Esophagus (tissue), 2 donors: ENCODE measurements at regions not wholly inside any gene's neighbourhood (a gene's known extent, or its start where the extent isn't known, plus 50 kb on each side); places are given as distances from the start of the nearest gene placed in this dataset.

Experiments
- H3K27ac ChIP-seq, 2 donors: one replicate each; pipeline ENCODE4 v1.5.1; 2013; ENCODE audit warnings: low read depth in 2 of 2, mild to moderate bottlenecking in 2 of 2, inconsistent platforms in 1 of 2, low read length in 1 of 2, moderate library complexity in 1 of 2
- H3K27me3 ChIP-seq, 2 donors: one replicate each; pipeline ENCODE4 v1.6.1; 2013; ENCODE audit warnings: low read length in 2 of 2, control low read depth in 1 of 2, mild to moderate bottlenecking in 1 of 2; ENCODE audit not compliant: insufficient read depth in 2 of 2, control insufficient read depth in 1 of 2
- H3K36me3 ChIP-seq, 2 donors: one replicate each; pipeline ENCODE4 v1.6.1; 2013; ENCODE audit warnings: low read length in 1 of 2; ENCODE audit not compliant: control insufficient read depth in 2 of 2, insufficient read depth in 2 of 2
- H3K4me1 ChIP-seq, 2 donors: one replicate each; pipeline ENCODE4 v1.6.1; 2013; ENCODE audit warnings: low read length in 1 of 2; ENCODE audit not compliant: control insufficient read depth in 2 of 2, insufficient read depth in 2 of 2
- H3K4me3 ChIP-seq, 2 donors: one replicate each; pipeline ENCODE4 v1.5.1; 2013; ENCODE audit warnings: low read length in 2 of 2, mild to moderate bottlenecking in 2 of 2, low read depth in 1 of 2, moderate library complexity in 1 of 2
- H3K9me3 ChIP-seq, 2 donors: one replicate each; pipeline ENCODE4 v1.6.1; 2013; ENCODE audit warnings: mild to moderate bottlenecking in 2 of 2, low read depth in 1 of 2, low read length in 1 of 2, moderate library complexity in 1 of 2; ENCODE audit not compliant: control insufficient read depth in 2 of 2, insufficient read depth in 1 of 2
- WGBS, 2 donors: extraction: QIAGEN DNeasy Blood & Tissue Kit; methylation state at CpG; one replicate each; pipeline ENCODE4 v1.1.7; 2013; 5-methylcytosine and 5-hydroxymethylcytosine counted together
- donor health status: healthy with polysubstance abuse.
- donor health status: Bipolar disorder and iron deficiency.

DNA sequence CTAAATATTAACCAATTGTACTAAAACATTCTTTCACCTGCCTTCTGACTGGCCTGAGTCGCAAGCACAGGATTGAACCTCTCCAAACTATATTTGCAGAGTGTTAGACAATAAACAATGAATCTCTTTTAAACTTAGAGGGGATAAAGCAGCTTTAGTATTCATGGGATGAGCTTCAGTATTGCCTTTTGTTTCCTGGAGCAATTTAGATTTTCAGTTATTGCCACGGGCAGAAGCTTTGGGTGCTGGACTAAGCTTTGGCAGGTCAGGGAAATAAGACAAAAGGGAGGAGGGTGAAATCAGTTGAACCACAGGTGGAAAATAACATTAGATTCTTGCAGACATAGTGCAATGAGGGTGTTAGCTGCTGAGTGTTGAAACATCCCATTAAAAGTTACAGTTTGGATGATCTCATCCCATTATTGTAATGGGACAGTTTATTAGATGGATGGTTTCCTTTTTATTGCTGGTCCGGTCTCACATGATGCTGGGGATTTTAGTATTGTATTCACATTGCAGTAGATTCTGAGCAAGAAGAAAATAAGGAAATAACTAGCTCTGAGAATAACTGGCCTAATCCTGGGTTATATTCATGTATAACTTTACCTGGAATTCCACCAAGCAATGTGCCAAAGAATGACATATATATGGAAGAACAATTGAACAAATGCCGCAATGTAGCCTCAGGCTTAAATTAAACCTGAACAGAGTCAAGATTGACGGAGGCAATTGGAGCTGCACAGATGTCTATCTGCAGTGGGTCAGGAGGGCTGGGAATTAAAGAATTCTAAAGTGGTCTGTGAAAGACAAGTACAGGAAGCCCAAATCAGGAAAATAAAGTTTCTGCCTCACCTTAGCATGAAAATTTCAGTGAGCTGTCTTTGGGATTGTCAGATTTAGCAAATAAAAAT lies 1092.8 kb upstream of the SEL1L start:
- Histone ChIP-seq H3K36me3 (no peaks in the 10 kb centered on the region), H3K4me1 (no peaks in the 10 kb centered on the region), H3K4me3 (no peak overlapping the region), H3K27me3 (peaks cover 0 to 3% of the 10 kb centered on the region in 2 donors), H3K27ac (no peak overlapping the region), H3K9me3 (peaks cover 0 to 6% of the 10 kb centered on the region in 2 donors)
- WGBS, 2 donors: 43 to 50% methylated on average over 5 of the region's 5 CpGs

DNA sequence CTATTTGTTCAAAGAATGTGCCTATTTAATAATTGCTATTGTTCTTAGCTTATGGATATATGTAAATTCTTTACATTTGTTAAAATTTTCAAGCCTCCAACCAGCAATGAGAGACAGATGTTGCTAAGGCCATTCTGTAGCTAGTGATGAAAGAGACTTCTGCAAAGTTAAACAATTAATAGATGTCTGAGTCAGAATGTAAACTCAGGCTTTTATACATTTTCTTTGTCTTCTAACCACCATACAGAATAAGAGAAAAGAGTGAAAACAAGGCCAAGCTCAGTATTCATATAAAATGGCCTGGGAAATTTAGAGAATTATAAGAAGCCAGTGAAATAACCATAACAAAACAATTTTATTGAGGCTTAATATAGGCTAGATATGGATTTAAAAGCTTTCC lies 1102.3 kb upstream of the SEL1L start:
- Histone ChIP-seq H3K27me3 (no peaks in the 10 kb centered on the region), H3K4me1 (no peaks in the 10 kb centered on the region), H3K36me3 (no peaks in the 10 kb centered on the region), H3K4me3 (no peak overlapping the region), H3K27ac (no peak overlapping the region), H3K9me3 (peaks cover 0 to 3% of the 10 kb centered on the region in 2 donors)

DNA sequence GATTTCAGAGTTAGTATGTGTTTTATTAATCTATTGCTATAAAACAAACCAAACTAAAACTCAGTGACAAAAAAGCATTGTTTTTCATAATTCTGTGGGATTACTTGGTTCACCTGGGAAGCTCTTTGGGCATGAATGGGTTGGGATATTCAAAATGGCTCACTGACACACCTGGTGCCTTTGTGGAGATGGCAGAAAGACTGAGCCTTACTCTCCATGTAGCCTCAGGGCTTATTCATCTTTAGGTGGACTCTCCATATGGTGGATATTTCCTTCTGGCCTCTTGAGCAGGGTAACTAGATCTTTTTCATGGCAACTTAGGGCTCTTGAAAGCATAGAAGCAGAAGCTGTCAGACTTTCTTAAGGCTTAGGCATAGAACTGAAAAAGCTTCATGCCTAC lies 1102.8 kb upstream of the SEL1L start:
- H3K36me3 ChIP-seq: no peaks in the 10 kb centered on the region
- no peak overlapping the region for H3K4me3 ChIP-seq
- H3K9me3 ChIP-seq: peaks cover 0 to 3% of the 10 kb centered on the region in 2 donors
- H3K27ac ChIP-seq: no peak overlapping the region
- no peaks in the 10 kb centered on the region for H3K4me1 ChIP-seq
- H3K27me3 ChIP-seq: no peaks in the 10 kb centered on the region

DNA sequence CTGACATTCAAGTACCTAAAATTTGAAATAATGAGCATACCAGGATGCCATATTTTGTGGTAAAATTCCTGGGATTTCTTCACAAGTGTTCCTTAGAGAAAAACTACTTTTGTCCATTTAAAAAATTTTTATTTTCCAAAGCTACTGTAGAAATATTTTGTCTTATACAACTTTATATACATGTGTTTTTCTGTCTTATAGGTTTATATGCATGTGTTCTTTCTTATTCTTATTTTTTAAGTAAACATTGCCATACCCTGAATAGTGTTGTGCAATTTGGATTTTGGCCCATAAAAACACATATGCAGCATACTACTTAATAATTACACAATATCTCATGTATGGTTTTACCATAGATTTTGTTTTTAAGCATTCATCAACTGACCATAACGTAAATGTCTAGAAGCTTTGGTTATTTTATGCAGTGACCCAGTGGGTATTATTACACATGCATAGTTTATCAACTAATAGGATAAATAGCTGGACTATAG lies 1107.4 kb upstream of the SEL1L start:
- 62 to 68% methylated on average over 1 of the region's 1 CpG for WGBS, 2 donors
- Histone ChIP-seq H3K4me1 (no peaks in the 10 kb centered on the region), H3K27ac (no peak overlapping the region), H3K27me3 (no peaks in the 10 kb centered on the region), H3K4me3 (no peak overlapping the region), H3K36me3 (no peaks in the 10 kb centered on the region), H3K9me3 (no peaks in the 10 kb centered on the region)

DNA sequence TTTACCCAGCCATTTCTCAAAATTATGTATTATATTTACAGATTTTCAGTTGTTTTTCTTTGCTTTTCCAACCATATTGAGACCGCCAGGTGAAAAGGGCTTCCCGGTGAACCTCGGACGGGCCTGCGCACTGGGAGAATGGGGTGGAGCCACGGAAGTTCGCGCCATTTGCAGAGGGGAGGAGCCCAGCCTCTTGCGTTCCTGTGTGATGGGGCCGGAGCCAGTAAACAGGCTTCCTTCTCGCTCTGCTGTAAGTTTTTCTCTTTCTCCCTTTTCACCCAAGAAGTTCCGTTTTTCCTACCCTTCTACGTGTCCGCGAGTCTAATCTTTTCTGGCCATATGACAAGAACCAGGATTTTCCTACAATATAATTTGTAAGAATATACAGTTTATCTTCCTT lies 1108.8 kb upstream of the SEL1L start:
- 84 to 87% methylated on average over 15 of the region's 15 CpGs for WGBS, 2 donors
- Histone ChIP-seq H3K4me3 (no peak overlapping the region), H3K27ac (no peak overlapping the region), H3K36me3 (no peaks in the 10 kb centered on the region), H3K9me3 (no peaks in the 10 kb centered on the region), H3K27me3 (no peaks in the 10 kb centered on the region), H3K4me1 (no peaks in the 10 kb centered on the region)

DNA sequence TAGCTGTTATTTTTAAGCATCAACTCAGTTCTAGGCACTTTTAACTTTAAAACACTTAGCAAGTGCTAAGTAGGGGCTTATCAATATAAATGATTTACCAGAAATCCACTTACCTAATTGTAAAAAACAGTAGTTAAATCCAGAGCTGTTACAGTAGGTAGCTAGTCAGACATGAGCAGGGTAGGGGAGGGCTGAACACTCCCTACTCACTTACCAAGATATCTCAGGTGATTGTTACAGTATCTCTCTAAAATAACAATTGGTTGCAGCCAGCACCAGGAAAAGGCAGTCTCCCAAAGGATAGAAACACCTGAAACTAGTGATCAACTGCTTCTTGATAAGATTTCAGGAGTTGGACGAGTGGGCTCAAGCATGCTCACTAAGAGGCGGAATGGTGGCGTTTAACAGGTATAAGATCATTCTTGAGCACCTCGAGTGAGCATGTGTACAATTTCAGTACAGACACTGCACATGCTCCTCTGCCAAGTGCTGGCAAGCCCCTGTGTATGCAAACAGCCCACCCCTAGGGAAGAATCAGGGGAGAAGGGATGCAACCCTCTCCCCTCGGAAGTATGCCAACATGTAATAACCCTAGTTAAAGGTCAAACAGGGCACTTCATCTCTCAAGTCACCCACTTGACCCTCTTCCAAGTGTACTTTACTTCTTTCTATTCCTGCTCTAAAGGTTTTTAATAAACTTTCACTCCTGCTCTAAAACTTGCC lies 1113.6 kb upstream of the SEL1L start:
- H3K27ac ChIP-seq: no peak overlapping the region
- no peaks in the 10 kb centered on the region for H3K4me1 ChIP-seq
- no peaks in the 10 kb centered on the region for H3K36me3 ChIP-seq
- 77 to 80% methylated on average over 5 of the region's 5 CpGs for WGBS, 2 donors
- no peaks in the 10 kb centered on the region for H3K27me3 ChIP-seq
- H3K9me3 ChIP-seq: no peaks in the 10 kb centered on the region
- H3K4me3 ChIP-seq: no peak overlapping the region

DNA sequence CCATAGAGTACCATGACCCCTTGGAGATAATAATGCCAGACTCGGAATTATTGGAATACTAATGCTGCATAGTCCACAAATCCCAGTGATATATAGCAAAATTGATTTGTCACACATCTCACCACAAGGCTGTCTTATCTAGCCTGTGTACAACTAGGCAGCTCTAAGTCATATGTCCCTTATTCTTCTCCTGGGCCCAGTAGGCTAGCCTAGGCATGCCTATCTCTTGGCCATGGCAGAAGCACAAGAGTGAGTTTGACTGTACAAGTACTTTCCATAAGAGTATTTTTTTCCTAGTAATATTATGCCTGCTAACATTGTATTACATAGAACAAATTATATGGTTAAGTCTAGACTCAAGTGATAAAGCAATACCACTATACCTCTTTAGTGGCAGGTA lies 1122.1 kb upstream of the SEL1L start:
- no peak overlapping the region for H3K4me3 ChIP-seq
- 64 to 81% methylated on average over 1 of the region's 1 CpG for WGBS, 2 donors
- H3K4me1 ChIP-seq: no peaks in the 10 kb centered on the region
- H3K27ac ChIP-seq: no peak overlapping the region
- H3K36me3 ChIP-seq: no peaks in the 10 kb centered on the region
- no peaks in the 10 kb centered on the region for H3K27me3 ChIP-seq
- H3K9me3 ChIP-seq: no peaks in the 10 kb centered on the region

DNA sequence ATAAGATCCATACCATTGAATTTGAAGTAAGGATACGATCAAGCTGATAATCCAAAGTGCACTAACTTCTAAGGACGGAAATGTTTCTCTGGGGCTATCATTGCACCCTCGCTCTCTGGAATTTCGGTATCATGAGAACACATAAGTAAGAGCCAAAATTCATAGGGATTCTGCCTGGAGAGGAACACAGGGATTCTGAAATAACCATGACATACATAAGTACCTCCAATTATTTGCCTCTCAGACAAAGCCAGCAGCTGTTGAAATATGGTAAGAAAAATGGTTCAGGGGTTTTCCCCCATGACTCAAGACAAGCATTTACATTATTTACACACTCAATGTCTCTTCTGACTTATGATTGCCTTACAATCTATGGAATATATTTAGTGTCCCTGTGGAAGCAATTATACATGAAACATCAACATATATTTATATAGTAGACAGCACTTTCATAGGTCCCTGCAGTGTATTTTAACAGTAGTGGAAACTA lies 1123.6 kb upstream of the SEL1L start:
- H3K9me3 ChIP-seq: no peaks in the 10 kb centered on the region
- 86 to 88% methylated on average over 4 of the region's 4 CpGs for WGBS, 2 donors

DNA sequence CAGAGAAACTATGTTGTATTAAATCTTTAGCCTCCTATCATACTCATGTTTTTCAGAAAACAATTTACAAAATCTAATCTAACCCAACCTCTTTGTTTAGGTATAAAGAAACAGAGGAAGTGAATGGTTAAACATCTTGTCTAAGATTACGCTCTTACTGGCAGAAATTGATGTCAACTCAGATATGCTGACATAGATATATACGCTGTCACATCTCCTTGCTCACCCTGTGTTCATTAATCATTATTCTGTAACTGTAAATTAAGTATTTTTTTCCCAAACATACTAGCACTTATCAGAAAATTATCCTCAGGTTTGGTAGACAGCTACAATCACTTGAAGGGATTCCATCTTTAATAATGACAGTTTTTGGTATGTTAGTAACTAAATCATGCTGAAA lies 1127.6 kb upstream of the SEL1L start:
- H3K4me3 ChIP-seq: no peak overlapping the region
- H3K4me1 ChIP-seq: no peaks in the 10 kb centered on the region
- H3K36me3 ChIP-seq: no peaks in the 10 kb centered on the region
- no peak overlapping the region for H3K27ac ChIP-seq
- H3K9me3 ChIP-seq: no peaks in the 10 kb centered on the region
- WGBS, 2 donors: 71 to 72% methylated on average over 2 of the region's 2 CpGs
- H3K27me3 ChIP-seq: no peaks in the 10 kb centered on the region

More for the DNA sequence above, 1123.6 kb upstream of the SEL1L start:
- no peak overlapping the region for H3K4me3 ChIP-seq
- no peak overlapping the region for H3K27ac ChIP-seq
- no peaks in the 10 kb centered on the region for H3K36me3 ChIP-seq
- H3K27me3 ChIP-seq: no peaks in the 10 kb centered on the region
- H3K4me1 ChIP-seq: no peaks in the 10 kb centered on the region
